Muscle of arm (tissue), 1 donor: ENCODE measurements at regions not wholly inside any gene's neighbourhood (a gene's known extent, or its start where the extent isn't known, plus 50 kb on each side); places are given as distances from the start of the nearest gene placed in this dataset.
A peak's percentile ranks its signal among the peaks of the same experiment; 100 is the strongest.
"Not testable (repeated sequence)": the region's sequence is repeated elsewhere in the genome, so short reads cannot be mapped to it uniquely, and the experiment has no call there.

Experiments used
- DNase-seq: peaks from one replicate; pipeline ENCODE4 v3.0.0-alpha.2; 2013

DNA sequence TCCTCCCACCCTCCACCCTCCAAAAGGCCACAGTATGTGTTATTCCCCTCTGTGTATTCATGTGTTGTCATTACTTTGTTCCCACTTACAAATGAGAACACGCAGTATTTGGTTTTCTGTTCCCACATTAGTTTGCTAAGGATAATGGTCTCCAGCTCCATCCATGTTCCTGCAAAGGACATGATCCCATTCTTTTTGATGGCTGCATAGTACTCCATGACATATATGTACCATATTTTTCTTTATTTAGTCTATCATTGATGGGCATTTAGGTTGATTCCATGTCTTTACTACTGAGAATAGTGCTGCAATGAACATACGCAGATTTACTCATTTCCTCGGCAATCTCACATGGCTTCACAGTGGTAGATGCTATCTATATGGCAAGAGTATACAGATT lies 453.6 kb upstream of the CFAP20DC start:
- DNase-seq: no peak

GRCh38 chr3:59502806-59503205 lies 453.0 kb upstream of the CFAP20DC start:
- DNase-seq: no peak

GRCh38 chr3:59499954-59500353 lies 450.1 kb upstream of the CFAP20DC start:
- DNase-seq: no peak

GRCh38 chr3:59499000-59499399 lies 449.2 kb upstream of the CFAP20DC start:
- no peak for DNase-seq

DNA sequence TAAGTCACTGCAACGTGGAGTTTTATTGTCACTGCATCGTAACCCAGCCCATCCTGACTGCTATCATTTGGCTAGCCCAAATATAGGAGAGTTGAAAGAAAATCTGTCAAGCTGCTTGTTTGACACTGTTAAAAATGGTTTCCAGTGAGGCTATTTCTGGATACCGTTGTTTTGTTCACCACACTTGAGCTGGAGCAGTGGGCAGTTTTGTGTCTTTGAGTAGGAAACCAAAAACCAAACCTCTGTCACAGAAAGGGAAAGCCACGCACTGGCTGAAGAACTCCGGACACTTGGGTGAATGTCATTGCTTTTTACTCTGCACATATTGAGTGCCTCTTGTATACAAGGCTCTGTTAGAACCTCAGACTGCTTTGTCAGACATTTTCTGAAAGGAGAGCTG lies 446.4 kb upstream of the CFAP20DC start:
- no peak for DNase-seq

DNA sequence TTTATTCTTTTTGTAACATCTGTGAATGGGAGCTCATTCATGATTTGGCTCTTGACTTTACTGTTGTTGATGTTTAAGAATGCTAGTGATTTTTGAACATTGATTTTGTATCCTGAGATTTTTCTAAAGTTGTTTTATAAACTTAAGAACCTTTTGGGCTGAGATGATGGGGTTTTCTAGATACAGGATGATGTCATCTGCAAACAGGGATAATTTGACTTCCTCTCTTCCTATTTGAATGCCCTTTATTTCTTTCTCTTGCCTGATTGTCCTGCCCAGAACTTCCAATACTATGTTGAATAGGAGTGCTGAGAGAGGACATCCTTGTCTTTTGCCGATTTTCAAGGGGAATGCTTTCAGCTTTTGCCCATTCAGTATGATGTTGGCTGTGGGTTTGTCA lies 445.1 kb upstream of the CFAP20DC start:
- DNase-seq: not testable (repeated sequence)

DNA sequence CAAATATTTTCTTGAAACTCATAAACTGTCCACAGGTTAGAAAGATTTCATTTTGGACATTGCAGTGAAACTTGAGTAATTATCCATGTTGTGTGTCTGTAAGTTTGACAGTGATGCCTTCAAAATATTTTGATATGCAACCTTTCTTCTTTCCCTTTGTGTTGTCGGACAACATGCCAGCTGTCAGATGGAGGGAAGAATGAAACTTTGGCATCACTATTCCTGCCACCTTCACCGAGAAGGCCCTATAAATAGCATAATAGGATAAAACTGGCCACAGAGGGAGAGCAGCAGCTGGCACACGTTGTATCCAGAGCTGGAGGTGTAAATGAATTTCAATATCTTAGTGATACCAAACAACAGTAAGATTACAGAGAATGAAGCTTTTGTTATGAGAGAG lies 436.7 kb upstream of the CFAP20DC start:
- no peak for DNase-seq

- no peak for DNase-seq
Observed at GRCh38 chr3:59483191-59483590, 433.4 kb upstream of the CFAP20DC start.

GRCh38 chr3:59482684-59483083 lies 432.9 kb upstream of the CFAP20DC start:
- DNase-seq: no peak

DNA sequence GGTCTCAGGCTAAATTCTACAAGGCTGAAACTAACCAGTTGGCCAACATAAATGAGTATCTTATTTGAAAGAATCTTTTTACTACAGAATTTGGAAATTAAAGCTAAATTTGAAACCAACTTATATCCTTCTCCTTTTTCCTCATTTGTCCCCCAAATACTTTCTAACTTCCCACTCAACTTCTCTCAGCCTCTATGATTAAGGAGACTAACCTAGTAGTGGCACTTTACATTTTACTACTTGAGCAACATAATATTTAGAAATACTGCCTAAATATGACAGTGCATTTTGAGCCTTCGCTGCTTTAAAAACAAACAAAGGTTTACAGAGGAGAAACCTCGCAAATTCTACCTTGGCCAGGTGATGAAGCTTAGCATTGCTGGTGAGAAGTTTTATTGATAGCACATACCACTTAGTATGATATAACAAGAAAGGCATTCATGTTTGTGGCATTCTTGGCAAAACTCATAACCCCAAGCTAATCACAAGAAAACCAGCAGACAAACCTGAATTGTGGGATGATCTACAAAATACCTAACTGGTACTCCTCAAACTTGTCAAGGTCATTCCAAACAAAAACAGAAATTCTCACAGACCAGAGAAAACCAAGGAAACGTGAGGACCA lies 432.1 kb upstream of the CFAP20DC start:
- DNase-seq: no peak

- no peak for DNase-seq
Observed at GRCh38 chr3:59480486-59480995, 430.7 kb upstream of the CFAP20DC start.

DNA sequence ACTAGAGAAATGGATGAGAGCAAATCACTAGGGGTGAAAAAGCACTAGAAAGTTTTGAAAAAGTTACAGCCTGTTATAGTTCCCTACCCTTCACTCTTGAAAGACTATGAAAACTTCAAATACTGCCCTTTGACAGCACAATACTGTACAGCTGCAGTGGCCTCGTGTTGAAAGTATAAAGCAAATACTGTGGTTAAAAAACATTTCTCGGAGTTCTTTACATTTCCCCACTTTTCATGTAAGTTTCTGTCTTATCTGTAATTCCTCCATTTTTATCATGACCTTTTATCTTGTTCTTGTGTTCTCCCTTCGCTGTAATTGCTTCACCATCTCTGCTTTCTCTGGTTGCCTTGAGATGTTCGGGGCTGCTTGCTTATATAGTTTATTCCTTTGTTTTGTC lies 423.8 kb upstream of the CFAP20DC start:
- no peak for DNase-seq

- DNase-seq: no peak
Observed at GRCh38 chr3:59472541-59472940, 422.7 kb upstream of the CFAP20DC start.

DNA sequence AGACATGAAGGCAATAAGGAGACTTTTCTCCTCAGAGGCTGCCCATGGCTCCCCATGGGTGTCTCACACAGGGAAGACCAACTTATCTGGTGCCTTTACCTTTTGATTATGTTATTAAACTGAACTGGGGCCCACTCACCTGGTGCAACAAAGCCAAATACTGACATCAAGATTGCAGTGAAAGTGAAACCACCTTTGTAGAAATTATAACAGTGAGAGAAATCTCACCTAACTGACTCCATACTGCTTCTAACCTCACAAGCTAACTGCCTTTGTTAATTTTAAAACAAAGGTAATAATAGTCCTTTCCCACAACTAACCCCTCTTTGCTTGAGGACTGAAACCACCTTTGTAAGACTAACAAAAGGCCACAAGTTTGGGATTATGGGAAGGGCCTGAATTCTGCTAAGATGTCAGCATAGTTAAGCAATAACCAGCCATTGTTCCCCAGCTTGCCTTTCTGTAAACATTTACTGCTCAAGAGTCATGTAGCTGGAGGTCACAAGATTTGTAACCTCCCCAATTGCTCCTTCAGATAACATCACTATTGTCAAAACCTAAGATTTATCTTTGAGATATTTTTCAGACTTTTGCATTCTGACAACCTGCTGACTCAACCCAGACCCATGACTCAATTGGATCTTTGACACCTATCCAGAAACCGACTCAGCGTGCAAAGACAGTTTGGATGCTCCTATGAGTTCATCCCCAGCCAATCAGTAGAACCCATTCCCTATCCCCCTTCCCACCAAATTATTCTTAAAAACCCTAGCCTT lies 420.3 kb upstream of the CFAP20DC start:
- DNase-seq: no peak

- no peak for DNase-seq
Observed at GRCh38 chr3:59467476-59467875, 417.7 kb upstream of the CFAP20DC start.

DNA sequence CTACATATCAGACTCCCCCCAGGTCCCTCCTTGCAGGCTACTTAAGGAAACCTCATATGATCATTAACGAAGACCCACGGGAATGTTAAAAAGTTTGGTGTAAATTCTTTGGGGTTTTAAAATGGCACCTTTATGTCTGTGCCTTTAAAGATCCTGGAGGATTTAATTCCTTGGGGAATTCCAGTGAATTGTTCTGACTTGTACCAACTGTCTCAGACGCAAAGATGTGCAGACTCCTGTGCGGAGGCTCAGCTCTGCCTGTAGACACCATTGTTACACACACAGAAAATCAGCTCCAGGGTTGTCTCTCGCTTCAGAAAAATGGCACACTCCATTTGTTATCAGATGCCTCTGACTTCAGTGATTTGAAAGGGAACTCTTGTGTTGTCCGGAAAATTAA lies 414.4 kb upstream of the CFAP20DC start:
- no peak for DNase-seq

GRCh38 chr3:59463253-59463652 lies 413.4 kb upstream of the CFAP20DC start:
- DNase-seq: no peak

DNA sequence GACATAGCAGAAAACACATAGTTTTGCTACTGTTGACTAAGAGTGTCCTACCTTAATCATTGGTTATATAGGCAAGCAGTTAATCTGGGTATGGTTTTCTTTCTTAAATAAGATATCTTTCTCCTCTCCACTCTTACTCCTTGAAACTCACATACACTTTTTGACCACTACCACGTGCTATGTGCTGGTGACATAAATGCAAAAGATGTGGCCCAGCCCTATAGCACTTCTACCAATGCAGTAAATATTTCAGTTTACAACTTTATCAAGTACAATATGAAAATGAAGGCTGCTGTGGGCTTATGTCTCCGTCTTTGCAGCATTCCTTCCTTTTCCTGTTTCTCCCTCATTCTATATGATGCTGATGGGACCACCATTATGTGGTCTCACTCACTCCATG lies 410.2 kb upstream of the CFAP20DC start:
- no peak for DNase-seq

GRCh38 chr3:59456852-59457485 lies 407.1 kb upstream of the CFAP20DC start:
- no peak for DNase-seq

DNA sequence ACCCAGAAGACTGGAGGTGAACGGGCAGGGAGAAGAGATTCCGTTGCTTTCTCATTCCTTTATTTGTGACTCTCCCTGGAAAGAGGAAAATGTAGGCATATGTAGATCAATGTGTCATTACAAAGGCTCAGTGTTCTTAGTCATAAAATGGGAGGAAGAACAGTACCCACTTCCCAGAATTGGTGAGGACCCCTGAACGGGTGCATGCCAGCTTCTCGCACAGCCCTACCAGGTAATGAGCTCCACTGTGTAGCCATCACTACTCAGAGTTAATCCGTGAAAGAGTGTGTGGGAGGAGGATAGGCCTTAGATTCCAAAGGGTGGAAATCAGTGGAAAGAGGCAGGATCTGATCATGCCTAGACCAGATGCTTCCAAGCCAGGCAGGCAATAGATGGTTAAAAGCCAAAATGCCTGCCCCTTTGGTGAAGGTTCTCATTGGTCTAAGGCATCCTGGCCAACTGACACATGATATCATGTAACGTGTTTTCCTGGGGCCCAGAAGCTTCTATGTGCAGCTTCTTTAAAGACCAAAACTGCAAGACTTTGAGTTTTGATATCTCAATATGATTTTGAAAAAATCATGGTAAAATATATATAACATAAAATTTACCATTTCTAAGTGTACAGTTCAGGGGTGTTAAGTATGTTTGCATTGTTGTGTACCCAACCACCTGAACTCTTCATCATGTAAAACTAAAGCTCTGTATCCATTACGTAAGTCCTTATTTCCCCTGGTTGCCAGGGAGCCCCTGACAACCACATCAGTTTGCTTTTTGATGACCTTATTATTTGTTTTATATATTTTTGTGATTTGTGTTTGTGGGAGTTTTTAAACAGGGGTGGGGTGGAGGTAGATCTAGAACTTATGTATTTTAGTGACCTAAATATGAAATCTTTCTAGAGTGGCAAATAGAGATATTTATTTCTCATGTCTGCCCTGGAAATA lies 402.2 kb upstream of the CFAP20DC start:
- DNase-seq: no peak

GRCh38 chr3:59450946-59451763 lies 401.3 kb upstream of the CFAP20DC start:
- DNase-seq: peak; percentile 5
